CD4-positive, CD25-positive, alpha-beta regulatory T cell (primary cell): ENCODE measurements at regions not wholly inside any gene's neighbourhood (a gene's known extent, or its start where the extent isn't known, plus 50 kb on each side); places are given as distances from the start of the nearest gene placed in this dataset.
"Not testable (repeated sequence)": the region's sequence is repeated elsewhere in the genome, so short reads cannot be mapped to it uniquely, and the experiment has no call there.

ENCODE experiments used
- ATAC-seq, 2 donors: fragments of 150-1000 bp; cut with Tn5 transposase; one replicate each; pipeline ENCODE4 v1.10.0; 2021; ENCODE audit warnings: low read depth in 2 of 2, moderate number of reproducible peaks in 2 of 2, moderate library complexity in 1 of 2
- DNase-seq, 3 donors: peaks; one replicate each; pipeline versions ENCODE4 v3.0.0 to v3.0.0-alpha.2; 2012 to 2022; ENCODE audit warnings: mixed read lengths in 1 of 3
- H3K27ac ChIP-seq: one replicate; pipeline ENCODE4 v1.7.0; 2013; ENCODE audit warnings: mild to moderate bottlenecking, low read length; ENCODE audit not compliant: insufficient read depth, poor library complexity, severe bottlenecking
- H3K27me3 ChIP-seq: one replicate; pipeline ENCODE4 v1.7.0; 2013; ENCODE audit warnings: low read length; ENCODE audit not compliant: control insufficient read depth, insufficient read depth
- H3K36me3 ChIP-seq: one replicate; pipeline ENCODE4 v1.7.0; 2013; ENCODE audit warnings: mild to moderate bottlenecking, low read length, moderate library complexity; ENCODE audit not compliant: control insufficient read depth, insufficient read depth
- H3K4me1 ChIP-seq: 2 replicates; pipeline ENCODE4 v1.7.0; 2013; ENCODE audit warnings: mild to moderate bottlenecking, low read length; ENCODE audit not compliant: insufficient read depth, control insufficient read depth, poor library complexity, severe bottlenecking
- H3K4me3 ChIP-seq: one replicate; pipeline ENCODE4 v1.7.0; 2013; ENCODE audit warnings: low read depth, mild to moderate bottlenecking, low read length, moderate library complexity
- H3K9me3 ChIP-seq, 2 experiments: 1 replicate in 1 of 2; 2 replicates in 1 of 2; pipeline ENCODE4 v1.7.0; 2013; ENCODE audit warnings: low read length in 2 of 2, mild to moderate bottlenecking in 1 of 2, moderate library complexity in 1 of 2; ENCODE audit not compliant: control insufficient read depth in 2 of 2
- H3K27ac Mint-ChIP-seq, 3 donors: one replicate each; pipeline ENCODE4 v1.8.0; 2020 to 2022; ENCODE audit warnings: mild to moderate bottlenecking in 3 of 3, mixed read lengths in 3 of 3, moderate library complexity in 2 of 3
- H3K27me3 Mint-ChIP-seq: one replicate; pipeline ENCODE4 v1.8.0; 2022; ENCODE audit warnings: mild to moderate bottlenecking, mixed read lengths
- H3K36me3 Mint-ChIP-seq: one replicate; pipeline ENCODE4 v1.8.0; 2020; ENCODE audit warnings: mixed read lengths
- H3K4me1 Mint-ChIP-seq, 4 donors: one replicate each; pipeline ENCODE4 v1.8.0; 2020 to 2022; ENCODE audit warnings: mixed read lengths in 4 of 4, mild to moderate bottlenecking in 1 of 4
- H3K4me3 Mint-ChIP-seq, 4 donors: one replicate each; pipeline ENCODE4 v1.8.0; 2020 to 2022; ENCODE audit warnings: mild to moderate bottlenecking in 4 of 4, mixed read lengths in 4 of 4, moderate library complexity in 3 of 4
- H3K9me3 Mint-ChIP-seq, 7 donors: one replicate each; pipeline ENCODE4 v1.8.0; 2020 to 2022; ENCODE audit warnings: mixed read lengths in 7 of 7, mild to moderate bottlenecking in 3 of 7, moderate library complexity in 2 of 7

DNA sequence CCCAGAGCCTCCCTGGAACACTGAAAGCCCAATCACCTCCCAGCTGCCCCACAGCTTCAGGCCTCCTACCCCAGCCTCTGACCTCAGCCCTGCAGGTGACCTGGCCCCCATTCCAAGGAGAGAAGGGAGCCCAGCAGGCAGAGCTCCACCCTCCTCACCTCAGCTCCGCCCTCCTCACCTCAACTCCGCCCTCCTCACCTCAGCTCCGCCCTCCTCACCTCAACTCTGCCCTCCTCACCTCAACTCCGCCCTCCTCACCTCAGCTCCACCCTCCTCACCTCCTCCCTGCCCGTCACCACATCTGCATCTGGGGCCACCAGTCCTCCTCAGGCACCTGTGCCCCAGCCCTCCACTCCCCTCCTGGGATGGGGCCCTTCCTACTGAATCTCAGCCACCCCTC, 112.2 kb upstream of the SFSWAP start:
- Mint-ChIP-seq H3K27ac (peak overlapping the region in 2 of 3 donors; percentile 42 to 92), H3K27me3 (no peaks in the 10 kb centered on the region)

DNA sequence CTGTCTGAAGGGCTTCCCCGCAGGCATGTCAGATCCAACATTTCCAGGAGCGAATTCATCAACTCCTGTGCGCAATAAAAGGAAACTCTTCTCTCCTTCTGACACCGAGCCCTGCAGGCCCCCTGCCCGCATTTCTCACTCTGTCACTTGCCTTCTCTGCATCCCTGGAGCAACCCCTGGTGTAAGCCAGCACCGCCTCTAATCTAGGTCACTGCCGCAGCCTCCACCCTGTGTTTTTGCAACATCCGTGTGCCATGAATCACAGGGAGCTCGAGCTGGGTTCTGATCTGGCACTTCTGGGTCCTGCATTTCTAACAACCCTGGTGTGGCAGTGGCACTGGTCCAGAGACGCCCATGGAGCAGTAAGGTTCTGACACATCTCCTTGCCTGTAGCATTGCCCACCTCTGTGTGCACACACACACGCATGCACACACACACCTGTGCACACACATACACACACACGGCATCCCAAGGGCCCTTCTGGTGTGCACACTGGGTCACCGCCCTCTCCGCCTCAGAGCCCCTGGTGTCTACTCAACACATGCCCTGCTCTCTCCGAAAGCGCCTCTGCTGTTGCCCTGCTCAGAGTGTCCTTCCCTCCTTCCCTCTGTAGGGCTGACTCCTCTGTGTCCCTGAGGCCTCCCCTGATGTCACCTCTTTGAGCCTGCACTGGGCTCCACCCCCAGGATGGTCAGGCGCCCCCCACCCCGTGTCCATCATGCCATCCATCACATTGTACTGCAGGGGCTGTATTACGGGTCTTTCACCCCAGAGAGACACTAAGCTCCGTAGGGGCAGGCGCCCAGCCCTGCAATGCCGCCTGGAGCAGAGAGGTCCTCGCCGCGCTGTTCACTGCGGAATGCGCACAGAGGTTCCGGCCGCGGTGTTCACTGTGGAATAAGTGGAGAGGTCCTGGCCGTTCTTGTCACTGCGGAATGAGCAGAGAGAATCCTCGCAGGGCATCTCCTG, 111.4 kb upstream of the SFSWAP start:
- ATAC-seq (no peak), DNase-seq (no peak)
- Histone ChIP-seq H3K4me3 (no peak overlapping the region), H3K27ac (no peak overlapping the region), H3K9me3 (no peaks in the 10 kb centered on the region), H3K27me3 (no peaks in the 10 kb centered on the region), H3K4me1 (peaks cover 16% of the 10 kb centered on the region), H3K36me3 (no peaks in the 10 kb centered on the region)
- Mint-ChIP-seq H3K27me3 (no peaks in the 10 kb centered on the region), H3K4me1 (peaks cover 9 to 30% (median 19%) of the 10 kb centered on the region in 4 donors), H3K27ac (peak overlapping the region in 1 of 3 donors; percentile 42), H3K36me3 (no peaks in the 10 kb centered on the region), H3K4me3 (no peak overlapping the region), H3K9me3 (peaks cover 0 to 1% (median 0%) of the 10 kb centered on the region in 7 donors)

More for the DNA sequence above, 112.2 kb upstream of the SFSWAP start:
- Mint-ChIP-seq H3K4me1 (peaks cover 5 to 22% (median 12%) of the 10 kb centered on the region in 4 donors), H3K36me3 (no peaks in the 10 kb centered on the region), H3K4me3 (no peak overlapping the region), H3K9me3 (peaks cover 0 to 1% (median 0%) of the 10 kb centered on the region in 7 donors)
- DNase-seq = no peak
- H3K4me3 ChIP-seq = no peak overlapping the region
- H3K27me3 ChIP-seq = no peaks in the 10 kb centered on the region
- no peaks in the 10 kb centered on the region for H3K9me3 ChIP-seq
- peaks cover 9% of the 10 kb centered on the region for H3K4me1 ChIP-seq
- ATAC-seq = no peak
- H3K36me3 ChIP-seq = no peaks in the 10 kb centered on the region
- H3K27ac ChIP-seq = no peak overlapping the region

DNA sequence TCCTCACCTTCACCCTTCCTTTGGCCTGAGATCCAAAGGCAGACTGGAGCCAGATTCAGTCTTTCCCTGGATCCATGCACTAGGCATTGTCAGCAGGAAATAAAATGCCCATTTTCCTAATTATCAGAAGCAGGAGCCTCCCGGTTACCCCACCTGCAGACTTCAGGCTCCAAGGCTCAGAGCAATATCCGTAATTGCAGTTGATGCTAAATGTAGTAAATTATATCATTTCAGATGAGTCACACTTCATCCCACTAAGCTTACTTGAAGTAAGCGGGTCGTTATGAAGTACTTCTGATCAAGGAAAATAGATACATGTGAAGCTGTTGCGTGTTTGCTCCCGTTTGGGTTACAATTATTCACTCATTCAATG, 110.7 kb upstream of the SFSWAP start:
- Histone ChIP-seq H3K9me3 (no peaks in the 10 kb centered on the region), H3K4me1 (peaks cover 23% of the 10 kb centered on the region), H3K4me3 (no peak overlapping the region), H3K27ac (no peak overlapping the region), H3K36me3 (no peaks in the 10 kb centered on the region), H3K27me3 (no peaks in the 10 kb centered on the region)
- Mint-ChIP-seq H3K4me3 (no peak overlapping the region), H3K36me3 (no peaks in the 10 kb centered on the region), H3K27ac (no peak overlapping the region), H3K27me3 (no peaks in the 10 kb centered on the region), H3K4me1 (peaks cover 14 to 36% (median 23%) of the 10 kb centered on the region in 4 donors), H3K9me3 (peaks cover 0 to 1% (median 0%) of the 10 kb centered on the region in 7 donors)
- ATAC-seq = no peak
- DNase-seq = no peak

DNA sequence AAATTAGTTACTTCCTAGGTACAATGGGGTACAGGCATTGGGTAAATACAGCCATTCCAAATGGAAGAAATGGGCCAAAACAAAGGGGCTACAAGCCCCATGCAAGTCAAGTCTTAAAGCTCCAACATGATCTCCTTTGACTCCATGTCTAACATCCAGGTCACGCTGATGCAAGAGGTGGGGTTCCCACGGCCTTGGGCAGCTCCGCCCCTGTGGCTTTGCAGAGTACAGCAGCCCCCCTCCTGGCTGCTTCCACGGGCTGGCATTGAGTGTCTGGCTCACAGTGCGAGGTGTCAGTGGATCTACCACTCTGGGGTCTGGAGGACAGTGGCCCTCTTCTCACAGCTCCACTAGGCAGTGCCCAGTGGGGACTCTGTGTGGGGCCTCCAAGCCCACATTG, 109.4 kb upstream of the SFSWAP start:
- H3K9me3 Mint-ChIP-seq, H3K4me3 Mint-ChIP-seq, H3K27me3 ChIP-seq, H3K36me3 Mint-ChIP-seq, H3K4me3 ChIP-seq, DNase-seq, H3K27ac ChIP-seq, H3K9me3 ChIP-seq, H3K36me3 ChIP-seq, H3K27me3 Mint-ChIP-seq, ATAC-seq: not testable (repeated sequence)
- Mint-ChIP-seq H3K4me1 (peaks cover 14 to 50% (median 33%) of the 10 kb centered on the region in 4 donors), H3K27ac (peak overlapping the region in 1 of 3 donors; percentile 36)
- peaks cover 37% of the 10 kb centered on the region for H3K4me1 ChIP-seq

DNA sequence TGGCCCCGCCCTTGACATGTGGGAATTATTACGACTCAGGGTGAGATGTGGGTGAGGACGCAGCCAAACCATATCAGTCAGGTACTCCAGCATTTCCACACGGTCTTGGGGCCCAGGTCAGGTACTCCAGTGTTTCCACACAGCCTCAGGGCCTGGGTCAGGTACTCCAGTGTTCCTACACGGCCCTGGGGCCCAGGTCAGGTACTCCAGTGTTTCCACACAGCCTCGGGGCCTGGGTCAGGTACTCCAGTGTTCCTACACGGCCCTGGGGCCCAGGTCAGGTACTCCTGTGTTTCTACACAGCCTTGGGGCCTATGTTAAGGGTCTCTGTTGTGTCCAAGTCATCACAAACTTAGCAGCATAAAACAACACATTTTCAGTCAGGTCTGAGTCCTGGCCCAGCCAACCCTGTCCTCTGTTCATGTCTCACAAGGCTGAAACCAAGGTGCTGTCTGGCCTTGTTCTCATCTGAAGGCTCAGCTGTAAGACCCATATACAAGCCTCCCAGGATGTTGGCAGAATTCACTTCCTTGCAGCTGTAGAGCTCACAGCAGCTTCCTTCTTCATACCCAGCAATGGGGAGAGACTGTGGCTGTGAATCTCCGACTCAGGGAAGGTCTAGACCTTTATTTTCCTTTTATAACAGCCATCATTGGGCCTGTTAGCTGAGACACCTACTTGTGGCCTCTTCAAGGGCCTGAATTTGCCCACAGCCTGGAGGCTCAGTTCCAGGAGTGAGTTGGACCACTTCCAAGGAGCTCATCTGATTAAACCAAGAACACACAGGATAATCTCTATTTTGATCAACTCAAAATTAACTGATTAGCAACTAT, 107.6 kb upstream of the SFSWAP start:
- Mint-ChIP-seq H3K27me3 (no peaks in the 10 kb centered on the region), H3K4me1 (peaks cover 21 to 68% (median 46%) of the 10 kb centered on the region in 4 donors), H3K27ac (peak overlapping the region; percentile 42 to 94 (median 57)), H3K36me3 (no peaks in the 10 kb centered on the region), H3K4me3 (peak overlapping the region; percentile 61 to 85 (median 74)), H3K9me3 (peaks cover 0 to 1% (median 0%) of the 10 kb centered on the region in 7 donors)
- no peaks in the 10 kb centered on the region for H3K27me3 ChIP-seq
- H3K9me3 ChIP-seq = no peaks in the 10 kb centered on the region
- H3K4me1 ChIP-seq = peaks cover 55% of the 10 kb centered on the region
- peak in 1 of 3 donors; percentile 44 for DNase-seq
- H3K36me3 ChIP-seq = no peaks in the 10 kb centered on the region
- H3K4me3 ChIP-seq = peak overlapping the region; percentile 63
- no peak for ATAC-seq
- H3K27ac ChIP-seq = no peak overlapping the region

DNA sequence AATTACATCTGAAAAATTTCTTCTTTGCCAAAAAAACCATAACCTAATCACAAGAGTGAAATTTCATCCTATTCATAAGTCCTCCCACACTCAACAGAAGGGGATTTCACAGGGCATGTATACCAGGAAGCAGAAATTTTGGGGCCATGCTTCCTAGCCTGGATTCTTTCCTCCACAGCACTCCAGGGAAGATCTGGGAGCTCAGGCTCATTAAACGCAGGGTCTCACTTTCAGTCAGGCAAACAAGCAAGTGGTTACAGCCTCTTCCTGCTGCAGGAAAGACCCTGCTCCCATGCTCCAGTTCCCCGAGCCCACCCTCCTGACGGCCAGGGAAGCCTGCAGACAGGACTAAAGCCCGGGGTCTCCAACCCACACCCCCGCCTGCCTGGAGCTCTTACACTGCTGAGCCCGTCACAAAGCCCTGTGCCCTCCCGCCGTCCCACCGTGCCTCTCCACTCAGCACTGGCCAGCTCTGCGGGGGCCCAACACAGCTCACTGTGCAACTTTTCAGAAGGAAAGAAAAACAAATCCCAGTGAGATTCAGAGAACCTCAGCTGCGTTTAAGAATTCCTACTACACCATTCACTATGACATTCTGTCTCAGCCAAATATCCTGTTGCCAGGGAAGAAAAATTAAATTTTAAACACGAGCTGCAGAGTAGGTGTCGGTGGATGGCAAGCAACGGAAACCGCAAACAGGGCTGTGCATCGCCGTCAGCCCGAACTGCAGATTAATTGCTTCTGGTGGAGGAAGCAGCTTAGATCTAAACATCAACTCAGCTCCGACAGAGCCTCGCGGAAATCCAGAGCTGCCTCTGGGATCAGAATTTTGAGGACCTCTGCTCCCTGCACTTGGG, 106.7 kb upstream of the SFSWAP start:
- Histone ChIP-seq H3K4me1 (peaks cover 63% of the 10 kb centered on the region), H3K4me3 (peak overlapping the region; percentile 68), H3K27ac (peak overlapping the region; percentile 71), H3K36me3 (no peaks in the 10 kb centered on the region), H3K9me3 (no peaks in the 10 kb centered on the region), H3K27me3 (no peaks in the 10 kb centered on the region)
- DNase-seq (peak in 2 of 3 donors; percentile 65 to 86), ATAC-seq (peak; percentile 66 to 74)
- Mint-ChIP-seq H3K27ac (peak overlapping the region; percentile 81 to 94 (median 93)), H3K4me3 (peak overlapping the region; percentile 66 to 87 (median 84)), H3K36me3 (no peaks in the 10 kb centered on the region), H3K9me3 (peaks cover 0 to 1% (median 0%) of the 10 kb centered on the region in 7 donors), H3K4me1 (peaks cover 21 to 75% (median 49%) of the 10 kb centered on the region in 4 donors), H3K27me3 (no peaks in the 10 kb centered on the region)

DNA sequence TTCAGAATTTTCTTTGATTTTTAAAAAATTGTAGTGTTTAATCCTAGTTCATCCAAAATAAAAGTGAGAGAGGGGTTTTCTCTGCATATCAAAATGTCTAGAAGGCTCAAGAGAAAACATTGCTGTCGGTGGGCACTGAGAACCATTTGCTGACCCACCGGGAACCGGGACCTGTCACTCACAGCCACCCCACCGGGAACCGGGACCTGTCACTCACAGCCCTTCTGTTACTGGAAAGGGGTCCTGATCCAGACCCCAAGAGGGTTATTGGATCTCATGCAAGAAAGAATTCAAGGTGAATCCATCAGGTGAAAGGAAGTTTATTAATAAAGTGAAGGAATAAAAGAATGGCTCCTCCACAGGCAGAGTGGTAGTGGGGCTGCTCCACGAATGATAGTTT, 106.0 kb upstream of the SFSWAP start:
- Mint-ChIP-seq H3K9me3 (peaks cover 0 to 1% (median 0%) of the 10 kb centered on the region in 7 donors), H3K27ac (peak overlapping the region in 2 of 3 donors; percentile 81 to 94), H3K36me3 (no peaks in the 10 kb centered on the region), H3K27me3 (no peaks in the 10 kb centered on the region), H3K4me1 (peaks cover 21 to 82% (median 53%) of the 10 kb centered on the region in 4 donors), H3K4me3 (peak overlapping the region; percentile 61 to 87 (median 74))
- Histone ChIP-seq H3K4me3 (peak overlapping the region; percentile 68), H3K4me1 (peaks cover 63% of the 10 kb centered on the region), H3K9me3 (no peaks in the 10 kb centered on the region), H3K27me3 (no peaks in the 10 kb centered on the region), H3K36me3 (no peaks in the 10 kb centered on the region), H3K27ac (peak overlapping the region; percentile 71)
- no peak for ATAC-seq
- DNase-seq = no peak
